T-helper 2 cell (primary cell): ENCODE measurements at regions not wholly inside any gene's neighbourhood (a gene's known extent, or its start where the extent isn't known, plus 50 kb on each side); places are given as distances from the start of the nearest gene placed in this dataset.
"Not testable (repeated sequence)": the region's sequence is repeated elsewhere in the genome, so short reads cannot be mapped to it uniquely, and the experiment has no call there.

Experiments
- DNase-seq, 5 experiments: peaks; one replicate each; pipeline versions ENCODE4 v3.0.0 to v3.0.0-alpha.2; 2012 to 2022

- DNase-seq: not testable (repeated sequence)
Observed at GRCh38 chr4:3964572-3965278, 198.5 kb downstream of the ADRA2C start.

- DNase-seq: not testable (repeated sequence)
Observed at GRCh38 chr4:3967204-3967603, 201.0 kb downstream of the ADRA2C start.

GRCh38 chr4:3972626-3973025, 206.4 kb downstream of the ADRA2C start:
- not testable (repeated sequence) for DNase-seq

GRCh38 chr4:3973581-3974200, 207.5 kb downstream of the ADRA2C start:
- DNase-seq: not testable (repeated sequence)

GRCh38 chr4:3983518-3984125, 217.4 kb downstream of the ADRA2C start:
- DNase-seq: not testable (repeated sequence)

- DNase-seq: not testable (repeated sequence)
Observed at GRCh38 chr4:3984796-3985195, 218.6 kb downstream of the ADRA2C start.

- DNase-seq: not testable (repeated sequence)
Observed at GRCh38 chr4:3986412-3986811, 220.2 kb downstream of the ADRA2C start.

GRCh38 chr4:3997386-3997785, 229.3 kb downstream of the OTOP1 start:
- DNase-seq: not testable (repeated sequence)

GRCh38 chr4:4004036-4004435, 222.7 kb downstream of the OTOP1 start:
- DNase-seq: not testable (repeated sequence)

- DNase-seq: not testable (repeated sequence)
Observed at GRCh38 chr4:4004702-4005101, 222.0 kb downstream of the OTOP1 start.

GRCh38 chr4:4006356-4006755, 220.4 kb downstream of the OTOP1 start:
- not testable (repeated sequence) for DNase-seq

GRCh38 chr4:4019071-4019470, 207.7 kb downstream of the OTOP1 start:
- DNase-seq: not testable (repeated sequence)

GRCh38 chr4:4021161-4021560, 205.6 kb downstream of the OTOP1 start:
- not testable (repeated sequence) for DNase-seq

- peak in 1 of 5 experiments; percentile 10 for DNase-seq
Observed at GRCh38 chr4:4026708-4027107, 200.0 kb downstream of the OTOP1 start.

- DNase-seq: not testable (repeated sequence)
Observed at GRCh38 chr4:4028752-4029151, 198.0 kb downstream of the OTOP1 start.

- not testable (repeated sequence) for DNase-seq
Observed at GRCh38 chr4:4030509-4030908, 196.2 kb downstream of the OTOP1 start.

- not testable (repeated sequence) for DNase-seq
Observed at GRCh38 chr4:4031446-4032135, 195.1 kb downstream of the OTOP1 start.

- peak in 1 of 5 experiments; percentile 55 for DNase-seq
Observed at GRCh38 chr4:4032364-4032763, 194.4 kb downstream of the OTOP1 start.

GRCh38 chr4:4032801-4033605, 193.7 kb downstream of the OTOP1 start:
- DNase-seq: peak in 2 of 5 experiments; percentile 10 to 61

GRCh38 chr4:4037399-4038138, 189.2 kb downstream of the OTOP1 start:
- DNase-seq: not testable (repeated sequence)

GRCh38 chr4:4045823-4046222, 180.9 kb downstream of the OTOP1 start:
- DNase-seq: not testable (repeated sequence)
